Bronchial epithelial cell (primary cell): ENCODE measurements at regions not wholly inside any gene's neighbourhood (a gene's known extent, or its start where the extent isn't known, plus 50 kb on each side); places are given as distances from the start of the nearest gene placed in this dataset.

Experiments used
- DNase-seq: peaks from one replicate; pipeline ENCODE4 v3.0.0-alpha.2; 2010; ENCODE audit warnings: low read depth
- FAIRE-seq: peaks from 2 replicates; lab custom pipeline; 2011; peaks lifted over from hg19 to GRCh38; lab: Jason Lieb, UNC
- H3K27me3 ChIP-seq: 2 replicates; pipeline ENCODE4 v1.5.1; 2011; ENCODE audit warnings: low read length; ENCODE audit not compliant: control insufficient read depth, insufficient read depth
- H3K36me3 ChIP-seq: 2 replicates; pipeline ENCODE4 v1.5.1; 2011; ENCODE audit warnings: low read length; ENCODE audit not compliant: control insufficient read depth, insufficient read depth
- H3K4me3 ChIP-seq: 2 replicates; pipeline ENCODE4 v1.5.1; 2011; ENCODE audit warnings: mild to moderate bottlenecking, low read depth, low read length, control low read depth
- CTCF ChIP-seq: IDR thresholded peaks from 2 replicates; pipeline ENCODE4 v1.5.1; 2011; ENCODE audit warnings: mild to moderate bottlenecking, moderate library complexity, low read length, control low read depth, inconsistent platforms; ENCODE audit not compliant: insufficient read depth, severe bottlenecking

DNA sequence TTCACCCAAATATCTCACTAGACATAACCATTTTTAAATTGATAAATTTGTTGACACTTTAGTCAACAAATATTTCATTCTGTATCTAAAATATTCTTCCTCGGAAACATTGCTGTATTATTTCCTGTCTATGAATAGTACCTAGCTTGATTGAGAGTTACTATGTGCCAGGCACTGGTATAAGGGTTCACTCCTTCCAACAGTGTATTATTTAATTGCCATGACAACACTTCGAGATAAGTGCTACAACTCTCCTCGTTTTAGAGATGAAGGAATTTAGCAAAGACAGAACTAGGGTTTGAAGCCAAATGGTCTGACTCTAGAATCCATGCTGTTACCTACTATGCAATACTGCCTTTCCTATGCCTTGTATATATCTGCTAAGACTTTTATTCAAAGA, 287.2 kb downstream of the YTHDC2 start:
- no peak for TF ChIP-seq CTCF
- no peaks in the 10 kb centered on the region for H3K36me3 ChIP-seq
- no peak overlapping the region for H3K4me3 ChIP-seq
- DNase-seq: no peak
- no peak for FAIRE-seq
- no peaks in the 10 kb centered on the region for H3K27me3 ChIP-seq

DNA sequence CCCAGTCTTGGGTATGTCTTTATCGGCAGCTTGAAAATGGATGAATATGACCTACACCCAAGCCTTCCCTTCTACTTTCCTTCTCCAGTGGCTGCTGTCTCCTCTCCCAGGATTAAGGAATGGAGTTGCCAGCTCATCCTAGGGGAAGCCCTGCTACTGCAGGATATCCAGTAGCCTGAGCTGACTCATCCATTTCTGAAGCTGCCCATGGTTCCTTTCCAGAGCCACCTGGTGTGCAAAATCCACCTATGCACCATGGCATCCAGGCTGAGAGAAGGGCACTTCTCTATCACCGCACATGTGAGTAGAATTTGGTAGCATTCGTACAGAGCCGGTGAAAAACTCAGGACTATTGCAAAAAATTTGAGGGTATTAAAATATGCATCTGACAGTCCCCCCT, 290.8 kb downstream of the YTHDC2 start:
- TF ChIP-seq CTCF: no peak
- DNase-seq: peak; percentile 55

GRCh38 chr5:113804943-113805342, 291.4 kb downstream of the YTHDC2 start:
- FAIRE-seq: no peak
- Histone ChIP-seq H3K36me3 (no peaks in the 10 kb centered on the region), H3K4me3 (no peak overlapping the region), H3K27me3 (no peaks in the 10 kb centered on the region)
- DNase-seq: no peak
- no peak for TF ChIP-seq CTCF

More for the DNA sequence above, 290.8 kb downstream of the YTHDC2 start:
- Histone ChIP-seq H3K27me3 (no peaks in the 10 kb centered on the region), H3K36me3 (no peaks in the 10 kb centered on the region), H3K4me3 (no peak overlapping the region)
- no peak for FAIRE-seq

DNA sequence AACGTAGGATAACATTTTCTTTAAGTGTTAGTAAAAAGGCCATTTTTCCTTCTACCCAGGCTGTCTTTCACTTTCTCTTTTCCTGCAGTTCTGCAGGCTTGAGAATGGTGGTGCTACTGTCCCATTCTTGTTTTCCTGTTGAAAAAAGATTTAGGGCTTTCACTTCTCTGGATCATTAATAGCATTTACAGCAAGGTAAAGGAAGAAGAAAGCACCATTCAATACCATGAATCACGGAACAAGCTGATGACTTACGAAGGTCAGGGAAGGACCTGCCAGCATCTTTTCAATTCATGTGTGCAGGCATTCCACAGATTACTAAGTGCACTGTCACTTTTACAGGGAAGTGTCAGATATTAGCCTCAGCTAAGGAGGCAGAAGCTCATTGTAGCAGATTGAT, 292.8 kb downstream of the YTHDC2 start:
- TF ChIP-seq CTCF: peak; percentile 3
- Histone ChIP-seq H3K36me3 (no peaks in the 10 kb centered on the region), H3K4me3 (no peak overlapping the region), H3K27me3 (no peaks in the 10 kb centered on the region)
- FAIRE-seq: peak; percentile 47
- peak; percentile 42 for DNase-seq

DNA sequence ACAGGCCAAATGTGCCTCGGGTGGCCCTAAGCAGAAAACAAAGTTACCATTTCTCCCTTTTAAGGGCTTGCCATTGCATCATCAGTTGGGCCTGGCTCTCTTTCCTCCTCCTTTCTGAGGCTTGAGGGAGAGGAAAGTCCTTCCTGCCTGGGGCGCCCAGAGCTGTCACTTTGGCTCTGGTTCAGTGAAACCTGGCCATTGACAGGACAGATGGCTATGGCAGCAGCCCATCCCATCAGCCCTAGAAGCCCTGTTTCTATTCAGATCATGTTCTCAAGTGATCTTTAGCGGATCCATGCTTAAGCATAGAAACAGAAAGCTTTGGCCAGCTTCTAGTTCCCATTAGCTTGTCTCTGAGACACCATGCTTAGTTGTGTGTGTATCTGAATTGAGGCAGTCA, 293.4 kb downstream of the YTHDC2 start:
- no peaks in the 10 kb centered on the region for H3K36me3 ChIP-seq
- DNase-seq (no peak), FAIRE-seq (no peak)
- H3K27me3 ChIP-seq: no peaks in the 10 kb centered on the region
- H3K4me3 ChIP-seq: no peak overlapping the region
- no peak for TF ChIP-seq CTCF

- no peaks in the 10 kb centered on the region for H3K36me3 ChIP-seq
- TF ChIP-seq CTCF: no peak
- H3K4me3 ChIP-seq: no peak overlapping the region
- FAIRE-seq (no peak), DNase-seq (no peak)
- no peaks in the 10 kb centered on the region for H3K27me3 ChIP-seq
Observed at GRCh38 chr5:113807427-113807991, 294.0 kb downstream of the YTHDC2 start.
